Activated naive CD8-positive, alpha-beta T cell treated with anti-CD3 and anti-CD28 coated beads, Interleukin-2, amount 50 U/mL, for 24 hours (primary cell): ENCODE measurements at regions not wholly inside any gene's neighbourhood (a gene's known extent, or its start where the extent isn't known, plus 50 kb on each side); places are given as distances from the start of the nearest gene placed in this dataset.
"Not testable (repeated sequence)": the region's sequence is repeated elsewhere in the genome, so short reads cannot be mapped to it uniquely, and the experiment has no call there.

Experiments
- ATAC-seq: fragments of 150-1000 bp; cut with Tn5 transposase; one replicate; pipeline ENCODE4 v1.10.0; 2021
- DNase-seq: peaks from one replicate; pipeline ENCODE4 v3.0.0; 2021
- H3K27ac Mint-ChIP-seq: one replicate; pipeline ENCODE4 v1.8.0; 2021; ENCODE audit warnings: mild to moderate bottlenecking, mixed read lengths
- H3K27me3 Mint-ChIP-seq: one replicate; pipeline ENCODE4 v1.8.0; 2021; ENCODE audit warnings: mixed read lengths
- H3K36me3 Mint-ChIP-seq: one replicate; pipeline ENCODE4 v1.8.0; 2021; ENCODE audit warnings: low read depth, mixed read lengths
- H3K4me1 Mint-ChIP-seq: one replicate; pipeline ENCODE4 v1.8.0; 2021; ENCODE audit warnings: mixed read lengths
- H3K4me3 Mint-ChIP-seq: one replicate; pipeline ENCODE4 v1.8.0; 2021; ENCODE audit warnings: mild to moderate bottlenecking, moderate library complexity, mixed read lengths
- H3K9me3 Mint-ChIP-seq: one replicate; pipeline ENCODE4 v1.8.0; 2021; ENCODE audit warnings: mixed read lengths

- DNase-seq (peak; percentile 10), ATAC-seq (no peak)
- Mint-ChIP-seq H3K36me3 (no peaks in the 10 kb centered on the region), H3K4me3 (no peak overlapping the region), H3K9me3 (peaks cover 9% of the 10 kb centered on the region), H3K4me1 (no peaks in the 10 kb centered on the region), H3K27me3 (peaks cover 4% of the 10 kb centered on the region), H3K27ac (no peak overlapping the region)
Observed at GRCh38 chr2:225282858-225283710, 116.4 kb upstream of the NYAP2 start.

GRCh38 chr2:225276207-225276606 lies 123.3 kb upstream of the NYAP2 start:
- H3K4me1 Mint-ChIP-seq = no peaks in the 10 kb centered on the region
- no peak overlapping the region for H3K27ac Mint-ChIP-seq
- peaks cover 5% of the 10 kb centered on the region for H3K36me3 Mint-ChIP-seq
- DNase-seq (no peak), ATAC-seq (no peak)
- peaks cover 4% of the 10 kb centered on the region for H3K27me3 Mint-ChIP-seq
- H3K9me3 Mint-ChIP-seq = peaks cover 21% of the 10 kb centered on the region
- no peak overlapping the region for H3K4me3 Mint-ChIP-seq

- peaks cover 18% of the 10 kb centered on the region for H3K9me3 Mint-ChIP-seq
- H3K27ac Mint-ChIP-seq = no peak overlapping the region
- no peak for ATAC-seq
- H3K27me3 Mint-ChIP-seq = peaks cover 2% of the 10 kb centered on the region
- DNase-seq = no peak
- H3K4me3 Mint-ChIP-seq = no peak overlapping the region
- peaks cover 6% of the 10 kb centered on the region for H3K4me1 Mint-ChIP-seq
- H3K36me3 Mint-ChIP-seq = peaks cover 5% of the 10 kb centered on the region
Observed at GRCh38 chr2:225275443-225275842, 124.1 kb upstream of the NYAP2 start.

GRCh38 chr2:225274751-225275150 lies 124.8 kb upstream of the NYAP2 start:
- H3K27me3 Mint-ChIP-seq = no peaks in the 10 kb centered on the region
- ATAC-seq (no peak), DNase-seq (no peak)
- H3K36me3 Mint-ChIP-seq = peaks cover 5% of the 10 kb centered on the region
- no peak overlapping the region for H3K27ac Mint-ChIP-seq
- H3K4me1 Mint-ChIP-seq = peaks cover 10% of the 10 kb centered on the region
- H3K9me3 Mint-ChIP-seq = peaks cover 12% of the 10 kb centered on the region
- H3K4me3 Mint-ChIP-seq = no peak overlapping the region

GRCh38 chr2:225272173-225272572 lies 127.3 kb upstream of the NYAP2 start:
- H3K27ac Mint-ChIP-seq = no peak overlapping the region
- H3K4me1 Mint-ChIP-seq = peaks cover 10% of the 10 kb centered on the region
- ATAC-seq (no peak), DNase-seq (no peak)
- peaks cover 3% of the 10 kb centered on the region for H3K36me3 Mint-ChIP-seq
- H3K4me3 Mint-ChIP-seq = no peak overlapping the region
- no peaks in the 10 kb centered on the region for H3K27me3 Mint-ChIP-seq
- H3K9me3 Mint-ChIP-seq = peaks cover 5% of the 10 kb centered on the region

GRCh38 chr2:225270861-225271260 lies 128.6 kb upstream of the NYAP2 start:
- H3K36me3 Mint-ChIP-seq = no peaks in the 10 kb centered on the region
- H3K4me1 Mint-ChIP-seq = peaks cover 10% of the 10 kb centered on the region
- H3K27ac Mint-ChIP-seq = no peak overlapping the region
- H3K9me3 Mint-ChIP-seq = peaks cover 4% of the 10 kb centered on the region
- H3K4me3 Mint-ChIP-seq = no peak overlapping the region
- no peaks in the 10 kb centered on the region for H3K27me3 Mint-ChIP-seq
- peak; percentile 3 for DNase-seq
- ATAC-seq = peak; percentile 90

GRCh38 chr2:225270053-225270452 lies 129.5 kb upstream of the NYAP2 start:
- Mint-ChIP-seq H3K36me3 (no peaks in the 10 kb centered on the region), H3K9me3 (peaks cover 3% of the 10 kb centered on the region), H3K4me3 (no peak overlapping the region), H3K27me3 (no peaks in the 10 kb centered on the region), H3K27ac (no peak overlapping the region), H3K4me1 (peaks cover 10% of the 10 kb centered on the region)
- ATAC-seq (no peak), DNase-seq (no peak)

- ATAC-seq (no peak), DNase-seq (no peak)
- H3K27me3 Mint-ChIP-seq = peaks cover 2% of the 10 kb centered on the region
- H3K27ac Mint-ChIP-seq = no peak overlapping the region
- peaks cover 10% of the 10 kb centered on the region for H3K9me3 Mint-ChIP-seq
- H3K4me3 Mint-ChIP-seq = no peak overlapping the region
- H3K4me1 Mint-ChIP-seq = no peaks in the 10 kb centered on the region
- H3K36me3 Mint-ChIP-seq = no peaks in the 10 kb centered on the region
Observed at GRCh38 chr2:225254363-225254762, 145.1 kb upstream of the NYAP2 start.

GRCh38 chr2:225244933-225245332 lies 154.6 kb upstream of the NYAP2 start:
- Mint-ChIP-seq H3K27ac (no peak overlapping the region), H3K4me1 (no peaks in the 10 kb centered on the region), H3K36me3 (no peaks in the 10 kb centered on the region), H3K4me3 (no peak overlapping the region), H3K9me3 (no peaks in the 10 kb centered on the region), H3K27me3 (no peaks in the 10 kb centered on the region)
- DNase-seq = no peak
- no peak for ATAC-seq

GRCh38 chr2:225236769-225237323 lies 162.7 kb upstream of the NYAP2 start:
- Mint-ChIP-seq H3K36me3 (no peaks in the 10 kb centered on the region), H3K9me3 (peaks cover 6% of the 10 kb centered on the region), H3K4me1 (no peaks in the 10 kb centered on the region), H3K27ac (no peak overlapping the region), H3K4me3 (no peak overlapping the region), H3K27me3 (no peaks in the 10 kb centered on the region)
- ATAC-seq (no peak), DNase-seq (no peak)

- DNase-seq (no peak), ATAC-seq (no peak)
- Mint-ChIP-seq H3K27me3 (no peaks in the 10 kb centered on the region), H3K27ac (no peak overlapping the region), H3K9me3 (peaks cover 6% of the 10 kb centered on the region), H3K36me3 (no peaks in the 10 kb centered on the region), H3K4me1 (no peaks in the 10 kb centered on the region), H3K4me3 (no peak overlapping the region)
Observed at GRCh38 chr2:225233234-225233633, 166.3 kb upstream of the NYAP2 start.

- no peak for DNase-seq
- no peak overlapping the region for H3K27ac Mint-ChIP-seq
Observed at GRCh38 chr2:225231900-225232299, 167.6 kb upstream of the NYAP2 start.

GRCh38 chr2:225229346-225229745 lies 170.2 kb upstream of the NYAP2 start:
- not testable (repeated sequence) for H3K4me3 Mint-ChIP-seq

More at GRCh38 chr2:225231900-225232299, 167.6 kb upstream of the NYAP2 start:
- no peaks in the 10 kb centered on the region for H3K27me3 Mint-ChIP-seq
- H3K4me3 Mint-ChIP-seq = no peak overlapping the region
- no peak for ATAC-seq
- H3K4me1 Mint-ChIP-seq = no peaks in the 10 kb centered on the region
- H3K9me3 Mint-ChIP-seq = no peaks in the 10 kb centered on the region
- no peaks in the 10 kb centered on the region for H3K36me3 Mint-ChIP-seq

GRCh38 chr2:225226441-225226840 lies 173.1 kb upstream of the NYAP2 start:
- Mint-ChIP-seq H3K4me3 (no peak overlapping the region), H3K9me3 (no peaks in the 10 kb centered on the region), H3K36me3 (no peaks in the 10 kb centered on the region), H3K4me1 (no peaks in the 10 kb centered on the region), H3K27ac (no peak overlapping the region), H3K27me3 (no peaks in the 10 kb centered on the region)
- no peak for ATAC-seq
- no peak for DNase-seq

More at GRCh38 chr2:225229346-225229745, 170.2 kb upstream of the NYAP2 start:
- H3K36me3 Mint-ChIP-seq, DNase-seq, H3K27me3 Mint-ChIP-seq, H3K27ac Mint-ChIP-seq, H3K4me1 Mint-ChIP-seq, ATAC-seq, H3K9me3 Mint-ChIP-seq: not testable (repeated sequence)

GRCh38 chr2:225223301-225223700 lies 176.2 kb upstream of the NYAP2 start:
- Mint-ChIP-seq H3K4me3 (no peak overlapping the region), H3K4me1 (no peaks in the 10 kb centered on the region), H3K36me3 (no peaks in the 10 kb centered on the region), H3K27me3 (no peaks in the 10 kb centered on the region), H3K27ac (no peak overlapping the region), H3K9me3 (no peaks in the 10 kb centered on the region)
- DNase-seq (no peak), ATAC-seq (no peak)
